ENCODE measurements at regions not wholly inside any gene's neighbourhood (a gene's known extent, or its start where the extent isn't known, plus 50 kb on each side); places are given as distances from the start of the nearest gene placed in this dataset.

DNA sequence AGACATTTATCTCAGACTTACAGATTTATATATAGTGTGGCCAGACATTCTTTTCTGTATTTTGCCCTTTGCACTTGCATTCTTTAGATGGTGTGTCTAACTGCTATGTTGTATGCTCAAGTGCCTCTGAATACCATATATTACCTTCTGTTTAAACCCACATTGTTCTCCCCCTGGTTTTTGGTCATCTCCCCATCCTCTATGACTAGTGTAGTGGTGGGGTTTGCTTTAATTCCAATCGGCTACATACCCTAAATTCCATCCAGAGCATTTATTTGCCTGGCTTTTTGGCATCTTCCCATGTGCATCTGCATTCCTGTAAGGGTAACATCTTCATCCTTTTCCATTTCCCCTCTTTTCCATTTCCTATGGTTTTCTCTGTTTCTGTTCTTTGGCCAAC is 271.0 kb upstream of the SLC30A5 start (continued):
- TF ChIP-seq CBX1 (IDR thresholded peaks at IDR 0.05; ENCODE audit: low read depth) = no peak
- TF ChIP-seq CEBPZ (IDR thresholded peaks at IDR 0.05; ENCODE audit: borderline replicate concordance, low read depth, low read length) = no peak

DNA sequence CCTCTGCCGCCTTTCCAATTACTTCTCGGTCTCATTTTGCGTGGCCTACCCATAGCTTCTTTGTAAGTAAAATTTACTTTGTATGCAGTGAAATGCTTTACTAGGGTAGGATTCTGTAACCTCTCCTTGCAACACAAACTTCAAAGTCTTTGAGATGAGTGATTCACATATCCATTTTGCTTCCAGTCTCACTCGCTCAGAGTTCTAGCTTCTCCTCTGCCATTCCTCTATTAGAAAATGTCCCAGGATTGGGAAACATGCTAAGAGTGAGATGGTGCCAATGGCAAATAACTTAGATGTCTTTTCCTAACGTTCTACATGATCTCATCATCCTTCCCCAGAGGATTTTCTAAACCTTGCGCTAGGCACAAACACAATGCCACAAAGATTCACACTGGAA is 270.5 kb upstream of the SLC30A5 start:
- no peaks in the 10 kb centered on the region; a peak in 1 of 5 replicates for H3K27me3 ChIP-seq (ENCODE audit: control insufficient read depth in 2 of 2, insufficient read depth in 2 of 2, low read length in 2 of 2)
- H4K20me1 ChIP-seq (replicated peaks; ENCODE audit: control insufficient read depth, insufficient read depth, low read length) = no peaks in the 10 kb centered on the region
- H3K9me3 ChIP-seq (replicated peaks; ENCODE audit: control insufficient read depth, insufficient read depth, low read depth, low read length) = no peaks in the 10 kb centered on the region
- H3K27ac ChIP-seq (ENCODE audit: extremely low read depth, low read depth, low read length) = no peak overlapping the region
- ChIA-PET POLR2A (no interaction called here), CTCF (ENCODE audit: low intra/inter-chr PET ratio) (no interaction called here)
- no peaks in the 10 kb centered on the region for H3K9me1 ChIP-seq (ENCODE audit: control insufficient read depth, insufficient read depth, low read length)
- H3K4me1 ChIP-seq (replicated peaks in 1 of 2; ENCODE audit: control insufficient read depth in 2 of 2, insufficient read depth in 2 of 2, low read length in 2 of 2) = no peaks in the 10 kb centered on the region
- ATAC-seq = no peak
- in situ Hi-C loops (cut with MboI) = loop anchor here (5.0 kb wide), 1 partner anchor 49 kb away; no protein-coding TSS in a partner anchor
- no peak overlapping the region for H3K4me3 ChIP-seq
- no peak for DNase-seq (ENCODE audit: extremely low read depth in 1 of 4, low spot score in 3 of 4)
- H2AFZ ChIP-seq (ENCODE audit: low read depth, low read length) = no peak overlapping the region
- no peaks in the 10 kb centered on the region for H3K79me2 ChIP-seq (ENCODE audit: control insufficient read depth, insufficient read depth, low read length)
- H3K36me3 ChIP-seq (ENCODE audit: control insufficient read depth, insufficient read depth, low read length) = no peaks in the 10 kb centered on the region
- intact Hi-C loops (cut with micrococcal nuclease) = no loop called here
- 1% methylated on average over 6 of the region's 6 CpGs for WGBS (ENCODE audit: insufficient coverage, low coverage, missing lambda C conversion rate)
- no peak for TF ChIP-seq DEAF1 (CRISPR knock-in tag; IDR thresholded peaks at IDR 0.05)
- no peak overlapping the region for H3K9ac ChIP-seq (ENCODE audit: insufficient read depth in 1 of 2, low read depth in 2 of 2, low read length in 2 of 2)
- no TSS peak for BruUV-seq (replicated peaks)
- H3K4me2 ChIP-seq (ENCODE audit: insufficient read depth, low read length) = no peak overlapping the region
- no peak for FAIRE-seq

All from K562 (cell line).